Right ventricle myocardium superior (tissue), 1 donor: ENCODE measurements at regions not wholly inside any gene's neighbourhood (a gene's known extent, or its start where the extent isn't known, plus 50 kb on each side); places are given as distances from the start of the nearest gene placed in this dataset.

Experiments used
- ATAC-seq: fragments of 200-7000 bp; cut with Tn5 transposase; one replicate; pipeline ENCODE4 v1.9.1; 2020; ENCODE audit warnings: mild to moderate bottlenecking; ENCODE audit not compliant: poor library complexity
- DNase-seq: peaks from one replicate; pipeline ENCODE4 v3.0.0-alpha.2; 2020
- intact Hi-C: fragments of 100-400 bp; cut with DNase I; formaldehyde crosslinking; loops from one replicate; pipeline ENCODE4 v1.11.2; 2022
- donor health status: DM: no; HTN: yes; CAD: no; lungs with severe emphysema.

DNA sequence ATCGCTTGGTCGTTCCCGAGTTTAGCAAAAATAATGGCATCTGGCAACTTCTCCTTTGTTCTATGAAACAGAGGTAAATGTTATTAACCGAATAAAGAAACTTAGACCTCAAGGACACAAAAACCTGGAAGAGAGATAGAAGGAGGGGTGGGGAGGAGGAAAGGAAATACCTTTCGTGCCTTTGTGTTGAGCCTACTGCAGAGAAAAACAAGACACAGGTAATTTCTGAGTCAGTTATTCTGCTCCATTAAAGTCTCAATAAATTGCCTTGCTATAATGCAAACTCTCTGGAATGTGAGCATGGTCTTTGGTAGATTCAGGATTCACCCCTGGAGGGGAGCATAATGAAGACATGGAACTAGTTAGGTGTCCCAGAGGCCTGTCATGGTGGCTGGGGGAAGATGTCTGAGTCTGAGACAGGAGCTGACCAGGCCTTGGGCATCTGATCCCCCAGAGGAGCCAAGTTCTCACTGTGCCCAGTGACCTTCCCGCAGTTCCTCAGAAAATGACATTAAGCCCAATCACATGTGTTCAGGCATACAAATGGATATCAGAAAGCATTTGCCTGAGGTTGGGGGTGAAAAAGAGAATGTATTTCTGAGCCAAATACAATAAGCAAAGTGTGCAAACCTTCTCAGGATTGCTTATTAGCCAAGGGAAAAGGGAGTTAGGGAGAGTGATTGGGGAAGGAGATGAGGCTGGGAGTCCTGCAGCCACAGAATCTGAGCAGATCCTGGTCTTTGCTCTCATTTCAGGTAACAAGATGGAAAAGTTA lies 72.6 kb upstream of the CADM1 start:
- no peak for DNase-seq
- ATAC-seq: no peak
- intact Hi-C loops: no loop called here

GRCh38 chr11:115572551-115572950 lies 68.3 kb upstream of the CADM1 start:
- intact Hi-C loops: no loop called here
- ATAC-seq (no peak), DNase-seq (no peak)

GRCh38 chr11:115566180-115566764 lies 62.1 kb upstream of the CADM1 start:
- intact Hi-C loops: no loop called here
- DNase-seq: no peak
- ATAC-seq: no peak

- DNase-seq: no peak
- intact Hi-C loops: no loop called here
- ATAC-seq: no peak
Observed at GRCh38 chr11:115564851-115565250, 60.6 kb upstream of the CADM1 start.

DNA sequence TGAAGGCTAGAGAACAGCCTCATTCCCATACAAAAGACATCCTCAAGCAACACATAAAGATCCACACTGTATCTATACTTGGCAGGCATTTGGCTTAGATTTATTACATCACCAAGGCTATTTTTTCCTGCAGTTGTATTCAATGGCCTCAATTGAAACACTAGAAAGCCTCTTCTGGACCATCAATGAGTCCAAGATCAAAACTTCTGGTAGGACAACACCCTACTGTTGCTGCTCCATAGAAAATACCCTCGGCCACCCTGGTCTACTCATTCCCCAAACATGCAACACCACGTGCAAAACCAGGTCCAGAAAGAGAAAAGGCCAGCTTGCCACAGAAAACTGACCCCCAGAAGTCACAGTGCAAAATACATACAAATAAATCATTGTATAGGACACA lies 56.9 kb upstream of the CADM1 start:
- no peak for ATAC-seq
- DNase-seq: no peak
- intact Hi-C loops: no loop called here

- DNase-seq (no peak), ATAC-seq (no peak)
- intact Hi-C loops: no loop called here
Observed at GRCh38 chr11:115558635-115559034, 54.4 kb upstream of the CADM1 start.

GRCh38 chr11:115557681-115558080 lies 53.5 kb upstream of the CADM1 start:
- intact Hi-C loops: no loop called here
- ATAC-seq (no peak), DNase-seq (no peak)

DNA sequence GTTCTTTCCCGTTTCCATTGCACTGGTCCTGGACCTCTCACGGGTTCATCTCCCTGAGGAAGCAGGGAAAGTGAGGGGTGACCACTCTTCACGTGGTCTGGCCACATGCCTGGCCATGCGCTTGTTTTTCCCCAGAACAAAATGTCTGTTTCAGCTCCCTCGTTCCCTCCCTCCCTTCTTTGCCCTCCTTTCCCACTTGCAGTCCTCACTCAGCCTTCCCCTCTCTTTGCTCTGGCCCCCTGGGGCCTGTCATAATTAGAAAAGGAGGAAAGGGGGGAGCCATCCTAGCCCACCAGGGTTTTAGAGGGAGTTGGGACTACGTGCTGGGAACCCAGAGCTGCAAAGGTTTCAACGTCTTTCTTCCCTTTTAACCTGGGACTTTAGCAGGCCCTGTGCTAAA lies 52.8 kb upstream of the CADM1 start:
- intact Hi-C loops: no loop called here

DNA sequence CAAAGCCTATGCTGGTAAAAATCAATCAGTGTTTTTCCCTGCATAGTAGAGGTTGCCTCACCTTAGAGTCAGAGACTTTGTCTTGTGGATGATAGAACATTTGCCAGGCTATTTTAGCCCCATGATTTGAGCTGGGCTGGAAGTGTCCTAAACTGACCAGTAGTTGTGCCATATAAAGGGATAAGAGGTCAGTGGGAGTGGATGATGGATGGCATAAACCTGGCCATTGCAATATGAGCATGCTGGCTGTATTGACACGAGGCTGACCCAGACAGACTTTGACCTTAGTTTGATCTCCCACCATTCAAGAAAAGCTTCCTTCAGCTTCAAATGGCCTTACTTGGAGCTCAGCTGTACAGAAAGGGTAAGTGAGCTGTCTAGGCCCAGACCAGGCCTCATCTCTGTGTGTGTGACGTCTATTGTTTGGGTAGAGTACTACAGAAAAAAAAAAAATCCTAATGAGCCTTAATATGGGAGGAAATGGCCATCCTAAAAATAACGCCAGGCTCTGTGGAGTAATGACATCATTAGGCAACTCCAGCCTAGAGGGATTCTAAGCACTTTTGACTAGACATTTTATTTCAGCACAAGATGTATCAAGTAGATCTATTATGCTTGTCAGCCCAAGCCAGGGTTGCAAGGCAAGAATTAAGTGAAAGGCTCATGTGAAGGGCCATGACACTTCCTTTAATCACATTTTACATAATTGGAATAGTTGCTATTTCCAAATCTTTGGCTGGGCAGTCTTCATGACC lies 51.3 kb upstream of the CADM1 start:
- DNase-seq (no peak), ATAC-seq (no peak)
- intact Hi-C loops: no loop called here

More for the DNA sequence above, 52.8 kb upstream of the CADM1 start:
- DNase-seq (no peak), ATAC-seq (no peak)
